ENCODE measurements at regions not wholly inside any gene's neighbourhood (a gene's known extent, or its start where the extent isn't known, plus 50 kb on each side); places are given as distances from the start of the nearest gene placed in this dataset.

DNA sequence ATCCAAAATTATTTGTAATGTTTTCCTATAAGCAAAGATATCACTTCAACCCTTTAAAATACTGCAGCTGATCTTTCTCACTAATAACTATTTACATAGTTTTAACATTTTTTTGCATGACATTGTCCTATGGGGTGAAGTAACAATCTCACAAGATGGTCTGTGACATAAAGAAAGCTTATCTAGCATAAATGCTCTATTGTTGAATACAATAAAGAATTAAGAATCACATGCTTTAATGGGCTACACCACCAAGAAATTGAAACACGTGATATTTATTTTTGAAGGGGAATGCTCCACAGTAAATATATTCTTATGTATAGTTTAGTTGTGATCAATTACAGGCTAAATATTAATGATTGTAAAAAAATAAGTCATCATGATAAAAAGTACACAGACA lies 441.1 kb downstream of the PTH2R start:
- no peak for DNase-seq
- Histone ChIP-seq H3K36me3 (no peaks in the 10 kb centered on the region), H3K27ac (no peak overlapping the region), H3K4me1 (no peaks in the 10 kb centered on the region), H3K4me3 (no peak overlapping the region), H3K27me3 (no peaks in the 10 kb centered on the region), H3K9me3 (no peaks in the 10 kb centered on the region)
- no peak for TF ChIP-seq POLR2A (IDR thresholded peaks at IDR 0.05)
- TF ChIP-seq, protein P1, sequence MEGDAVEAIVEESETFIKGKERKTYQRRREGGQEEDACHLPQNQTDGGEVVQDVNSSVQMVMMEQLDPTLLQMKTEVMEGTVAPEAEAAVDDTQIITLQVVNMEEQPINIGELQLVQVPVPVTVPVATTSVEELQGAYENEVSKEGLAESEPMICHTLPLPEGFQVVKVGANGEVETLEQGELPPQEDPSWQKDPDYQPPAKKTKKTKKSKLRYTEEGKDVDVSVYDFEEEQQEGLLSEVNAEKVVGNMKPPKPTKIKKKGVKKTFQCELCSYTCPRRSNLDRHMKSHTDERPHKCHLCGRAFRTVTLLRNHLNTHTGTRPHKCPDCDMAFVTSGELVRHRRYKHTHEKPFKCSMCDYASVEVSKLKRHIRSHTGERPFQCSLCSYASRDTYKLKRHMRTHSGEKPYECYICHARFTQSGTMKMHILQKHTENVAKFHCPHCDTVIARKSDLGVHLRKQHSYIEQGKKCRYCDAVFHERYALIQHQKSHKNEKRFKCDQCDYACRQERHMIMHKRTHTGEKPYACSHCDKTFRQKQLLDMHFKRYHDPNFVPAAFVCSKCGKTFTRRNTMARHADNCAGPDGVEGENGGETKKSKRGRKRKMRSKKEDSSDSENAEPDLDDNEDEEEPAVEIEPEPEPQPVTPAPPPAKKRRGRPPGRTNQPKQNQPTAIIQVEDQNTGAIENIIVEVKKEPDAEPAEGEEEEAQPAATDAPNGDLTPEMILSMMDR (IDR thresholded peaks at IDR 0.05), result no peak
- intact Hi-C loops (cut with DNase I; ENCODE audit: low total_unique reads), result no loop called here

DNA sequence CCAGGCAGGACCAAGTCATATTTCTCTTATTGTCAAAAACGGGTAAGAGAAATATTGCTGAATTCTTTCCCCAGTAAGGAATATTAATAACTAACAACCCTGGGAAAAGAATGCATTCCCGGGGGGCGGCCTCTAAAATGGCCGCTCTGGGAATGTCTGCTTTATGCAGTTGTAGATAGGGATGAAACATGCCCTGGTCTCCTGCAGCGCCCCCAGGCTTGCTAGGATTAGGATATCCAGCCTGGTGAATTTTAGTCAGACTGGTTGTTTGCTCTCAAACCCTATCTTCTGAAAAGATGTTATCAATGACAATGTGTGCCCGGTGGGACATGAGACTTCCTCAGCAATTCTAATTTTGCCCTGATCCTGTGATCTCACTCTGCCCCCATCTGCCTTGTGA lies 448.1 kb downstream of the PTH2R start:
- TF ChIP-seq POLR2A (IDR thresholded peaks at IDR 0.05), result no peak
- TF ChIP-seq, protein P1 (IDR thresholded peaks at IDR 0.05), result no peak
- Histone ChIP-seq H3K4me1 (no peaks in the 10 kb centered on the region), H3K9me3 (no peaks in the 10 kb centered on the region), H3K27ac (no peak overlapping the region), H3K4me3 (no peak overlapping the region), H3K27me3 (no peaks in the 10 kb centered on the region), H3K36me3 (no peaks in the 10 kb centered on the region)
- intact Hi-C loops (cut with DNase I; ENCODE audit: low total_unique reads), result no loop called here
- DNase-seq, result no peak

DNA sequence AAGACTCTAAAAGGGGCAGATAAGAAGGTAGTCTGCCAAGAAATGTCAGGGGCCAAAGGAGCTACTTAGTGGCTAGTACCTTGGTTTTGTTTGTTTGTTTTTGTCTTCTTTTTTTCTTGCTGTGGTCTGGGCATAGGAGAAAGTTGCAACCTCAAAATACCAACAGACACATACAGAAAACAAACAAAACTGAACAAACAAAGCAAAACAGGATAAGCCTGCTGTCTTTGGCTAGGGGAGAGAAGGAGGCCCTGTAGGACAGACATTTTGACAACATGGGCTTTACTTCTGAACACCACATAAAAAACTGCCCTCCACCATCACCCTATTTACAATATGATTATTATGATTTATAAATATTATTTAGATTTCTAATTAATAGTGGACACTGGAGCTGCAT lies 460.8 kb downstream of the PTH2R start:
- no peak overlapping the region for H3K4me3 ChIP-seq
- H3K9me3 ChIP-seq, result no peaks in the 10 kb centered on the region
- intact Hi-C loops (cut with DNase I; ENCODE audit: low total_unique reads), result no loop called here
- no peak for DNase-seq
- no peaks in the 10 kb centered on the region for H3K27me3 ChIP-seq
- TF ChIP-seq, protein P1 (IDR thresholded peaks at IDR 0.05), result no peak
- TF ChIP-seq POLR2A (IDR thresholded peaks at IDR 0.05), result no peak
- H3K36me3 ChIP-seq, result no peaks in the 10 kb centered on the region
- no peak overlapping the region for H3K27ac ChIP-seq
- no peaks in the 10 kb centered on the region for H3K4me1 ChIP-seq

DNA sequence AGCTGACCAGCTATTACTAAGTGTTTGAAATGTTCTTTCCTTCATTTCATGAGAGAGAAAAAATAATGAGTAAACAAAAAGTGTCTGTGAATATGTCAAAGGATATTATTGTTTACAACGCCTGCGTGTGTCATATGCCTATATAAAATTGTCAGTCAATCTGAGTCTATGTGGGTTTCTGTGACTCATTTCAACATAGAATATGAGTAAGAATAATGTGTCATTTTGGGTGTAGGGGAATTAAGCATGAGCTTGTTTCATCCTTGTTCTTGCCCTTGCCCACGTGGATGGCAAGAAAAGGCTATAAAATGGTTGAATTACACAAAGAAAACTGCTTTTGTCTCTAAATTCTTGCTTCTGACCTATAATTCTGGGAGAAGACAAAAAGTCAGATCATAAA lies 466.0 kb downstream of the PTH2R start:
- no peaks in the 10 kb centered on the region for H3K27me3 ChIP-seq
- no peak overlapping the region for H3K27ac ChIP-seq
- intact Hi-C loops (cut with DNase I; ENCODE audit: low total_unique reads), result no loop called here
- H3K36me3 ChIP-seq, result no peaks in the 10 kb centered on the region
- no peak overlapping the region for H3K4me3 ChIP-seq
- no peak for DNase-seq
- H3K9me3 ChIP-seq, result no peaks in the 10 kb centered on the region
- TF ChIP-seq, protein P1 (IDR thresholded peaks at IDR 0.05), result no peak
- no peak for TF ChIP-seq POLR2A (IDR thresholded peaks at IDR 0.05)
- no peaks in the 10 kb centered on the region for H3K4me1 ChIP-seq

DNA sequence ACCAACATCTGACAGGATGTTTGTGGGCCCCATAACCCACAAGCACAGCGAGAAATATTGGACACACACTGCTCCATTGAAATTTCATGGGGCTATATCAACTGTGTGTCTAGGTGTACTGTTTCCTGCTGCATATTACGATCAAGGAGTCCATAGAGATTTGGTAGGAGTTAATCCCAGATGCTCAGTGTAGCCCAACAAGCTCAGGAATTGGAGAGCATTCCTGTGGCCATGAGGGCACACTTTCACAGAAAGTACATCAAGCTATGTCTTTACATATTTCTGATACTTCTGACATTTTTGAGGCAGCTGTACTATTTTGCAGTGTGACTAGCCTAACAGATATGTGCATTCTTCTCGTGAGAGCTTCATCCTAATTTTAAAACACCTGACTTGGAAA lies 473.1 kb downstream of the PTH2R start:
- intact Hi-C loops (cut with DNase I; ENCODE audit: low total_unique reads), result no loop called here
- no peak overlapping the region for H3K27ac ChIP-seq
- H3K9me3 ChIP-seq, result no peaks in the 10 kb centered on the region
- TF ChIP-seq, protein P1 (IDR thresholded peaks at IDR 0.05), result no peak
- no peak for TF ChIP-seq POLR2A (IDR thresholded peaks at IDR 0.05)
- no peaks in the 10 kb centered on the region for H3K27me3 ChIP-seq
- H3K4me3 ChIP-seq, result no peak overlapping the region
- H3K36me3 ChIP-seq, result no peaks in the 10 kb centered on the region
- H3K4me1 ChIP-seq, result no peaks in the 10 kb centered on the region
- no peak for DNase-seq

Data from uterus (tissue), 3 donors.